K562 (cell line): ENCODE measurements at regions not wholly inside any gene's neighbourhood (a gene's known extent, or its start where the extent isn't known, plus 50 kb on each side); places are given as distances from the start of the nearest gene placed in this dataset.

Experiments
- ATAC-seq: fragments of 200-7000 bp; cut with Tn5 transposase; 3 replicates; pipeline ENCODE4 v1.9.1; 2020; ENCODE audit warnings: moderate library complexity
- BruUV-seq: library from RNA; stranded (reverse); fragments of 400-500 nt; replicated peaks from 2 replicates; lab custom pipeline; 2021; lab: Mats Ljungman, UMichigan
- CTCF ChIA-PET: fragments of 300-600 bp; formaldehyde crosslinking; extraction: SDS; loops from one replicate; lab custom pipeline; 2021; ENCODE audit warnings: low intra/inter-chr PET ratio; lab: Yijun Ruan, JAX
- POLR2A ChIA-PET: fragments of 300-600, 350-650 bp; sonication (Branson Sonifier 250); formaldehyde crosslinking; extraction: SDS; loops from one replicate; lab custom pipeline; 2021; ENCODE audit warnings: antibody characterized with exemption, inconsistent platforms; lab: Yijun Ruan, JAX
- DNase-seq, 4 experiments: peaks; one replicate each; pipeline versions ENCODE4 v3.0.0 to v3.0.0-alpha.2; 2011 to 2018; ENCODE audit warnings: low spot score in 3 of 4, mixed read lengths in 3 of 4; ENCODE audit errors: extremely low read depth in 1 of 4
- FAIRE-seq: peaks from 2 replicates; lab custom pipeline; 2011; peaks lifted over from hg19 to GRCh38; lab: Jason Lieb, UNC
- H2AFZ ChIP-seq: 2 replicates; pipeline ENCODE4 v1.6.0; 2011; ENCODE audit warnings: low read depth, low read length, control low read depth, inconsistent platforms
- H3K27ac ChIP-seq: fragments of 200-600 bp; 3 replicates; pipeline ENCODE4 v1.8.0; 2011; ENCODE audit warnings: low read depth, mild to moderate bottlenecking, control low read depth, inconsistent platforms, low read length, moderate library complexity, mixed read lengths; ENCODE audit errors: extremely low read depth
- H3K27me3 ChIP-seq, 2 experiments: fragments of 300-600 bp in 1 of 2; 2 replicates in 1 of 2; 3 replicates in 1 of 2; pipeline versions ENCODE4 v1.6.0 to v1.8.0; 2011; ENCODE audit warnings: inconsistent platforms in 2 of 2, low read length in 2 of 2, mild to moderate bottlenecking in 1 of 2, mixed read lengths in 1 of 2, moderate library complexity in 1 of 2; ENCODE audit not compliant: control insufficient read depth in 2 of 2, insufficient read depth in 2 of 2
- H3K36me3 ChIP-seq: fragments of 300-600 bp; 3 replicates; pipeline ENCODE4 v1.8.0; 2011; ENCODE audit warnings: mild to moderate bottlenecking, low read length, inconsistent platforms; ENCODE audit not compliant: control insufficient read depth, insufficient read depth
- H3K4me1 ChIP-seq, 2 experiments: fragments of 200-600 bp in 1 of 2; replicated peaks in 1 of 2; 2 replicates in 1 of 2; 3 replicates in 1 of 2; pipeline versions ENCODE4 v1.5.1 to v1.8.0; 2011; ENCODE audit warnings: inconsistent platforms in 2 of 2, low read length in 2 of 2, mild to moderate bottlenecking in 1 of 2, mixed read lengths in 1 of 2, moderate library complexity in 1 of 2; ENCODE audit not compliant: control insufficient read depth in 2 of 2, insufficient read depth in 2 of 2
- H3K4me2 ChIP-seq: 2 replicates; pipeline ENCODE4 v1.6.1; 2011; ENCODE audit warnings: low read length, control low read depth, inconsistent platforms, mixed read lengths; ENCODE audit not compliant: insufficient read depth
- H3K4me3 ChIP-seq: fragments of 200-600 bp; sonication (generic), shearing (Covaris generic); 2 replicates; pipeline ENCODE4 v1.5.1; 2016; ENCODE audit warnings: control low read depth, inconsistent platforms
- H3K79me2 ChIP-seq: fragments of 200-600 bp; 3 replicates; pipeline ENCODE4 v1.8.0; 2011; ENCODE audit warnings: low read length, inconsistent platforms; ENCODE audit not compliant: control insufficient read depth, insufficient read depth
- H3K9ac ChIP-seq, 2 experiments: 2 replicates each; pipeline versions ENCODE4 v1.6.0 to v1.6.1; 2011; ENCODE audit warnings: low read depth in 2 of 2, low read length in 2 of 2, control low read depth in 1 of 2, inconsistent platforms in 1 of 2, mild to moderate bottlenecking in 1 of 2, mixed read lengths in 1 of 2; ENCODE audit not compliant: insufficient read depth in 1 of 2
- H3K9me1 ChIP-seq: one replicate; pipeline ENCODE4 v1.6.0; 2011; ENCODE audit warnings: inconsistent platforms, mild to moderate bottlenecking, low read length, moderate library complexity; ENCODE audit not compliant: control insufficient read depth, insufficient read depth
- H3K9me3 ChIP-seq: replicated peaks from 2 replicates; pipeline ENCODE4 v1.5.1; 2011; ENCODE audit warnings: low read depth, low read length, inconsistent platforms; ENCODE audit not compliant: control insufficient read depth, insufficient read depth
- H4K20me1 ChIP-seq: replicated peaks from 2 replicates; pipeline ENCODE4 v1.6.1; 2011; ENCODE audit warnings: low read length, inconsistent platforms, mixed read lengths; ENCODE audit not compliant: control insufficient read depth, insufficient read depth
- KLF10 ChIP-seq: fragments of 250-450 bp; sonication (Bioruptor Pico); IDR thresholded peaks from 2 replicates; pipeline ENCODE4 v1.6.1; 2021; ENCODE audit warnings: matching md5 sums
- WGBS: fragments of 100-300 bp; shearing (Covaris generic); methylation state at CpG from one replicate; pipeline ENCODE4 v1.1.6; 2016; ENCODE audit warnings: low coverage, mixed read lengths; ENCODE audit not compliant: insufficient coverage; ENCODE audit errors: missing lambda C conversion rate; 5-methylcytosine and 5-hydroxymethylcytosine counted together
- in situ Hi-C: fragments of 300-500 bp; cut with MboI; formaldehyde crosslinking; loops from 4 replicates; pipeline ENCODE4 v1.15.0; 2018; ENCODE audit warnings: inconsistent platforms, mixed read lengths
- intact Hi-C: fragments of 100-400 bp; cut with micrococcal nuclease; formaldehyde crosslinking; loops from 2 replicates; pipeline ENCODE4 v1.14.2; 2022
- TF ChIP-seq, protein P1 (sequence below), 2 experiments: fragments of 450-650 bp in 1 of 2; sonication (generic) in 1 of 2; formaldehyde crosslinking in 1 of 2; IDR thresholded peaks; 2 replicates each; pipeline versions ENCODE4 v1.7.1 to v1.9.0; 2016 to 2022; ENCODE audit warnings: inconsistent platforms in 1 of 2, mild to moderate bottlenecking in 1 of 2, missing genetic modification reagents in 1 of 2

DNA sequence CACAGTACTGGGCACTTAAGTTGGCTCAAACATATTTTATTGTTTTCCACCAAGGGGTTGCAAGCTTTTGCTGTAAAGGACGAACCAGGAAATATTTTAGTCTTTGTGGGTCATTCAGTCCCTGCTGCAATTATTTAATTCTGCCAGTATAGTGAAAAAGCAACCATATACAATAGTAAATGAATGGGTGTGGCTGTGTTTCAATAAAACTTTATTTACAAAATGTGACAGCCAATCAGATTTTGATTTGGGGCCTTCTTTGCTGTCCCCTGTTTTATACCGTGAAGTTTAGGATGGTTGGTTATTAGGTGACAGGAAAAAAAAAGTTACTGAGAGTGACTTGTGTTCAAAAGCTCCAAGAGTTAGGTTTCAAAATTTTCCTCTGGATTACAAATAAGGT, 956.4 kb downstream of the AACS start:
- Histone ChIP-seq H4K20me1 (no peaks in the 10 kb centered on the region), H3K79me2 (no peaks in the 10 kb centered on the region), H3K9me1 (no peaks in the 10 kb centered on the region)
- no TSS peak for BruUV-seq
- TF ChIP-seq, protein P1, sequence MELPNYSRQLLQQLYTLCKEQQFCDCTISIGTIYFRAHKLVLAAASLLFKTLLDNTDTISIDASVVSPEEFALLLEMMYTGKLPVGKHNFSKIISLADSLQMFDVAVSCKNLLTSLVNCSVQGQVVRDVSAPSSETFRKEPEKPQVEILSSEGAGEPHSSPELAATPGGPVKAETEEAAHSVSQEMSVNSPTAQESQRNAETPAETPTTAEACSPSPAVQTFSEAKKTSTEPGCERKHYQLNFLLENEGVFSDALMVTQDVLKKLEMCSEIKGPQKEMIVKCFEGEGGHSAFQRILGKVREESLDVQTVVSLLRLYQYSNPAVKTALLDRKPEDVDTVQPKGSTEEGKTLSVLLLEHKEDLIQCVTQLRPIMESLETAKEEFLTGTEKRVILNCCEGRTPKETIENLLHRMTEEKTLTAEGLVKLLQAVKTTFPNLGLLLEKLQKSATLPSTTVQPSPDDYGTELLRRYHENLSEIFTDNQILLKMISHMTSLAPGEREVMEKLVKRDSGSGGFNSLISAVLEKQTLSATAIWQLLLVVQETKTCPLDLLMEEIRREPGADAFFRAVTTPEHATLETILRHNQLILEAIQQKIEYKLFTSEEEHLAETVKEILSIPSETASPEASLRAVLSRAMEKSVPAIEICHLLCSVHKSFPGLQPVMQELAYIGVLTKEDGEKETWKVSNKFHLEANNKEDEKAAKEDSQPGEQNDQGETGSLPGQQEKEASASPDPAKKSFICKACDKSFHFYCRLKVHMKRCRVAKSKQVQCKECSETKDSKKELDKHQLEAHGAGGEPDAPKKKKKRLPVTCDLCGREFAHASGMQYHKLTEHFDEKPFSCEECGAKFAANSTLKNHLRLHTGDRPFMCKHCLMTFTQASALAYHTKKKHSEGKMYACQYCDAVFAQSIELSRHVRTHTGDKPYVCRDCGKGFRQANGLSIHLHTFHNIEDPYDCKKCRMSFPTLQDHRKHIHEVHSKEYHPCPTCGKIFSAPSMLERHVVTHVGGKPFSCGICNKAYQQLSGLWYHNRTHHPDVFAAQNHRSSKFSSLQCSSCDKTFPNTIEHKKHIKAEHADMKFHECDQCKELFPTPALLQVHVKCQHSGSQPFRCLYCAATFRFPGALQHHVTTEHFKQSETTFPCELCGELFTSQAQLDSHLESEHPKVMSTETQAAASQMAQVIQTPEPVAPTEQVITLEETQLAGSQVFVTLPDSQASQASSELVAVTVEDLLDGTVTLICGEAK (IDR thresholded peaks at IDR 0.05) = peak; percentile 67
- TF ChIP-seq, protein P1 (CRISPR knock-in tag; IDR thresholded peaks at IDR 0.05) = peak; percentile 55; the same call in 1 of the 2 replicates
- no peak for TF ChIP-seq KLF10
- TF ChIP-seq, all 486 proteins: peak for 1
- CTCF ChIA-PET = no interaction called here
- Histone ChIP-seq H3K9ac (no peak overlapping the region), H3K9me3 (no peaks in the 10 kb centered on the region), H3K27me3 (no peaks in the 10 kb centered on the region), H2AFZ (no peak overlapping the region), H3K27ac (no peak overlapping the region), H3K4me3 (no peak overlapping the region), H3K4me1 (no peaks in the 10 kb centered on the region), H3K36me3 (no peaks in the 10 kb centered on the region), H3K4me2 (no peak overlapping the region)
- ATAC-seq = no peak
- DNase-seq = no peak
- FAIRE-seq = no peak
- 0% methylated on average over 2 of the region's 2 CpGs for WGBS
- in situ Hi-C loops = no loop called here
- POLR2A ChIA-PET = no interaction called here
- intact Hi-C loops = no loop called here
